NCI-H1105 (cell line): ENCODE measurements at regions not wholly inside any gene's neighbourhood (a gene's known extent, or its start where the extent isn't known, plus 50 kb on each side); places are given as distances from the start of the nearest gene placed in this dataset.
"Not testable (repeated sequence)": the region's sequence is repeated elsewhere in the genome, so short reads cannot be mapped to it uniquely, and the experiment has no call there.

Experiments
- DNase-seq: peaks from one replicate; lab custom pipeline; 2025; lab: John Stamatoyannopoulos, UW

DNA sequence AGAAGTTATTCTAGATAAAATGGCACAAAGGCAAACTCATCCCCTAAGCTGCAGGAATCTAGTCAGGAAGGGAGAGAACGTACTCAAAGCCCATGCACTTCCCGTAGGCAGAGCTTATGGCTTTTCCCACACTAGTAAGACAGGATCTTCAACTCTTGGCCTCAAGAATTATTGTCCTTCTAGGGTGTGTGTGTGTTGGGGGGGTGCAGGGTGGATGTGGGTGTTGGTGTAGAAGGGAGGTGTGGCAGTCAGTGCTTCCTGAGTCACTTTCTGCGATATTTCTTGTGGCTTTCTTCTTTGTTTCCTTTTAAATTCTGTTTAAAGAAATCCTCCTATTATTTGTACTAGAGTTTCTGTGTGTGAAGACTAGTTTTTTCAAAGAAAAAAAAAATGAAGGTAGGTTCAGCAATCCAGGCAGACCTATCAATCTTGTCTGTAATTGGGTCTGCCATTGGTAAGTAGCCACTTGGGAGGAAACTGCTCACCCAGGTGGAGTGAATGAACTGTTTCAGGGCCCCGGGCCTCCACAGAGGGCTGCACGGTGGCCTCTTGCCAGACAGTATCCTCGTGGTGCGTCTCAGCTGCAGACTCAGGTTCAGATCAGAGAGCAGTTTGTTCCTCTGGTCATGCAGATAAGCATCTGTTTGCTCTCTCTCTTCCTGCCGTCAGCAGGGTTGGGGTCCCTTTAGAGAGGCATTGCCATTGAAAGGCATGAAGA lies 131.9 kb downstream of the NPR3 start:
- DNase-seq, result no peak

- no peak for DNase-seq
These were observed 132.4 kb downstream of the NPR3 start for GRCh38 chr5:32843531-32843895.

GRCh38 chr5:32845171-32845570 lies 134.1 kb downstream of the NPR3 start:
- DNase-seq, result no peak

DNA sequence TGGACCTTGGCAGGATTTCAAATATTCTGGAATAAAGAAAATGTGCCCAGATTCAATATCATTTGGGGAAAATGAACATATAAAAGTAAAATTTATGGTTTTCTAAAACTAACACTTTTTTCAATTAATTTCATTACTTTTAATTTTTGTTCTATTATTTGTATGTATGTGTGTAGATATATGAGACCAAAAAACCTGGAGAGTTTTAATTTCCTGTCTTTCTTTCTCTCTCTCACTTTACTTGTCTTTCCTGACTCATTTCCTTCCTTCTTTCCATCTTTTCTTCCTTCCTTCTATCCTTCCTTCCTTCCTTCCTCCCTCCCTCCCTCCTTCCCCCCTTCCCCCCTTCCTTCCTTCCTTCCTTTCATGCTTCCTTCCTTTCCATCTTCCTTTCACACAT lies 137.0 kb downstream of the NPR3 start:
- no peak for DNase-seq

DNA sequence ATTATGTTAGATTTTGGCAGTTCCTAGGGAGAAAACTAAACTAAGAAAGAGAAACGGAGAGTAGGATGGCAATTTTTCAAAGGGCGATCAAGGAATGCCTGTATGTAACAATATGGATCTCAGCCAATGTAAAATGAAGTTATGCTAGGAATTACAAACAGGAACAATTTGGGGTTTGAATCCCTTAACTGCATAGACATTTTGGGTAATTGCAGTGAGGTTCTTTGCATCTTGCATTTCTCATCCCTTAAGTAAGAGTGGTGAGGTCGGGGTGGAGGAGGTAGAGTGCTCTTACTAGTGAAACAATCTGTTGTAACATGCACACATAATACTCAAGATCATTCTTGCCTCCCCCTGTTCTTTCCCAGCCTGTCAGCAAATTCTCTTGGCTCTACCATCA lies 137.6 kb downstream of the NPR3 start:
- no peak for DNase-seq

GRCh38 chr5:32850817-32851496 lies 139.8 kb downstream of the NPR3 start:
- DNase-seq, result no peak

DNA sequence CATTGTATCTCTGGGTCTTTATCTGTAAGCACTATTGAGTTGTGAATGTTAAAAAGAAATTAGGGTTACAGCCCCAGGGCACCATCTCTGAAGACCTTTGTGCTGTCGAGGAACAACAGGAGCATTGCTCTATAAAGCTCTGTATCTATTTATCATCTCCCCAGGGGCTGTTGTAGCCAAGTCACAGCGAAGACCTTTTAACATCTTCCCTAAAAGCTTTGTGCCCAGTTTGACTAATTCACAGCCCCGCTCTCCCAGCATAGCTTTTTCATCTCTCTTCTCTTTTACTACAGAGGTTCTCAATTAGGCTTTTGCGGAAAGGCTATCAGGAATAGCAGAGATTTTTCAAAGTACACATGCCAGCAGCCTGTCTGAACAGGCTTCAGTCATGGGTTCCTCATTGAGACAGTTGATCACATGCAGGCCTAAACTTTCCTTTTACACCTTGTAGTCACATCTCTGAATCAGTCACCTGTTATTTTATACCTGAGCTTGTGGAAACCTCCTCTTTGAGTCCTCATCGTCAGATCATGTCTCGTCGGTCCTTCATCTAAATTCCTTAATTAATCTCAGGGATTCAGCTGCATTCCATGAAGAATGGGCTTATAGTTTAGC lies 140.5 kb downstream of the NPR3 start:
- DNase-seq, result no peak

DNA sequence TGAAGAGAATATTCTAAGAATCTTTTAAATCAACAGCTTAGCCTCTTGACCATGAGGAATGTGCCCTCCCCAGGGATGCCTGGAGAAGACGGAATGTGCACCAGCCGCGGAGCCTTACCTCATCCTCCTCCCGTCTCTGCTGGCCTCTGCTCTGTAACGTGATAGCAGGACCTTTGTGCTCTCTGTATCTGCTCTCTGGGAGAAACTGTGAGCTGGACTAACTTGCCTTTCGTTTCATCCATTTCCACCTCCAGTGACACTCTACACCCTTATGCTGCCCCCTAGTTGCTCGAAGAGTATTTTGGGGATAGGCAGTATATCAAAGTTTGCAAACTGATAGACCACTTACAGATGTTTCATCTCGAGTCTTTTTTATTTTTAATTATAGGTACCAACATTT lies 141.4 kb downstream of the NPR3 start:
- DNase-seq, result no peak

DNA sequence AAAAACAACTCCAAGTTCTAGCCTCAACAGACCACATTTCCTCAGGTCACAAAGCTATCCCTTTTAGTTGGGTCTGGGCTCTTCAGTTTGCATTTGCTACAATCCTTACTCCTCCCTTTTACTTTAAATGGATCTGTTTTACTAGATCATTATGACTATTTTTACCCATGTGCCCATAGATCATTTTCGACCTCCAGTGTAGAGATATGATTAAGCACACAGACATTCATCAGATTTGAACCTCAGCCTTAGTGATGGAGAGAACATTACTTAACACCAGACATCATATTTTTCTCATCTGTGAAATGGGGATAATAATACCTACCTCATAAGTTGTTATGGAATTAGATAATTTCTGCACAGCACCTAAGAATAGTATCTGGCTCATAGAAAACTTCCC lies 141.9 kb downstream of the NPR3 start:
- no peak for DNase-seq

GRCh38 chr5:32854473-32854872 lies 143.4 kb downstream of the NPR3 start:
- DNase-seq, result no peak

GRCh38 chr5:32859211-32859641 lies 148.1 kb downstream of the NPR3 start:
- DNase-seq, result no peak

DNA sequence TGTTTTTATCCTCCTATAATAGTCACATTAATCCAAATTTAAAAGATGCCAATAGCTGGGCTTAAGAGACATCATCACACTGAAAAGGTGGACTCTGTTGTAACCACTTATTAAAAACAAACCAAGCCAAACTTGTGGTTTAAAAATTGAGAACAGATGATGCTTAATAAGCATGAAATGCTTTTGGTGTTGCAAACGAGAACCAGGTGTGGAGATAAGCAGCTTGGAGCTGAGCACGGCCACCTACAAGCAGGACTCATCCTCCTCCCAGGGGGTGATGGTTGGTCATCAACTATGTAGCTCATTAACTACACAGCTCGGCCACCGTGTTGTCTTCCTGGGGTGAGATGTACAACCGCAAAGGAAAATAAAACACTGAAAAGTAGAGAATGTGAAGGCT lies 154.4 kb downstream of the NPR3 start:
- no peak for DNase-seq

DNA sequence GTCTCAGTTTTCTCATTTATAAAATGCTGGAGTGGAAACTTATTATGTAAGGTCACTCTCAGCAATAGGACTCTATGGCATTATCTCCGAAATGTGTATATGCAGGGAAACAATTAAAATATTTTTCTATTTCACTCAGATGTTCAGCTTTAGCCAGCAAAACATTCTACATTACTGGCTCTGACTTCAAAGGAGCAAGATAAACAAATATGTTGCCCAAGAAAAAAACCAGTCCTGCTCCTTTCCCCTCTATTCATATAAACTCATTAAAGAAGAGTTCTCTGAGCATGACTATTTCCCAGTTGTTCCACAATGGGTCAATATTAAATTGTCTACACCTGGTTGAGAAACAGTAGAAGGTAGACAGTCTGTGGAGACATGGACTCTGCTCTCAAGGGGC lies 155.0 kb downstream of the NPR3 start:
- no peak for DNase-seq

DNA sequence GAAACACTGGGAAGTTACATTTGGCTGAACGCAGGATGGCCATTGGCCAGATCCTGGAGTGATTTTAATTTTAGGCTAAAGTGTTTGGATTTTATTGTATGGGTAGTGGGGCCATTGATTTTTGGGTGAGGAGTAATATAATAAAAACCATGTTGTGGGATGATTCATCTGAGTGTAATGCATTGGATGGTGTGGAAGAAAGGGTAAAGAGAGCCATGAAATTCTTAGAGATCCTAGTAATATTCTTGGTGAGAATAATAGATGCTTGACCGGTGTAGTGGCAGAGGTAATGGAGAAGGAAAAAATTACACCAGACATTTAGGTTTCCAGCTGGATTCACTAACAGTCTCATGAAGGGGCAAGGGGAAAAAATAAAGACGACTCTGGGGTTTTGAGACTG lies 158.1 kb downstream of the NPR3 start:
- DNase-seq, result no peak

DNA sequence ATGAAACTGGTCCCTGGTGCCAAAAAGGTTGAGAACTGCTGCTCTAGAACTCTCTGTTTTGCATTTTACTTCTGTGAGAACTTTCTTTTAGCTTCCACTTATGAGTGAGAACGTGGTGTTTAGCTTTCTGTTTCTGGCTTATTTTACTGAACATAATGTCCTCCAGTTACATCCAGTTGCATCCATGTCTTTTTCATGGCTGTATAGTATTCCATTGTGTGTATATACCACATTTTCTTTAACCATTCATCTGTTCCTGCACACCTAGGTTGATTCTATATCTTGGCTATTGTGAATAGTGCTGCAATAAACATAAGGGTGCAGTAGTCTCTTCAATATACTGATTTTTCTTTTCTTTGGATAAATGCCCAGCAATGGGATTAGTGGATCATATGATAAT lies 165.7 kb downstream of the NPR3 start:
- no peak for DNase-seq

- not testable (repeated sequence) for DNase-seq
These were observed 168.2 kb downstream of the NPR3 start for GRCh38 chr5:32879364-32879763.

DNA sequence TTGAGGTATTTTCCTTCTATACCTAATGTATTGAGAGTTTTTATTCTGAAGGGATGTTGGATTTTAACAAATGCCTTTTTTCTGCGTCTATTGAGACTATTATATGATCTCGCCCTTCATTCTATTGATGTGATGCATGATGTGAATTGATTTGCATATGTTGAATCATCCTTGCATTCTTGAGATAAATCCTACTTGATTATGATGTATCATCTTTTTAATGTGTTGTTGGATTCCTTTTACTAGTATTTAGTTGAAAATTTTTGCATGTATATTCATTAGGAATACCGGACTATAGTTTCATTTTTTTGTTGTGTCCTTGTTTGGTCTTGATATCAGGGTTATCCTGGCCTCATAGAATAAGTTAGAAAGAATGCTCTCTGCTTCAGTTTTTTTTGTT lies 169.7 kb downstream of the NPR3 start:
- no peak for DNase-seq

DNA sequence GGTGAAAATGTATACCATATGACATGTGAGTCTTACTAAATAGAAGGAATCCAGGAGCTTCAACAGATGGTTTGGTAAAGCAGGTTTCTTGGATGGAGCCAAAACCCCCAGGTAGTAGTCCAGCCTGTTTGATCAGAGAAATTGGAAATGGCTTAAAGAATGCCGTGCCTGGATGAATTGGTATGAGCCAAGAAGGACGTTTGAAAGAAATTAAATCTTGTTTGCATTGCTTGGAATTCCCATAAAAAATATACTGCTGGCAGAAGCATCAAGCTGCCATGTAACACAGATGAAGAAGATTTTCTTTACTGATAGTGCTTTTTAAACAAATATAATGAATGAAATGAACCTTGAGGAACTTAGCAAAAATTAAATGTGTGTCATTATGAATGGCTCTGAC lies 176.3 kb downstream of the NPR3 start:
- DNase-seq, result no peak

DNA sequence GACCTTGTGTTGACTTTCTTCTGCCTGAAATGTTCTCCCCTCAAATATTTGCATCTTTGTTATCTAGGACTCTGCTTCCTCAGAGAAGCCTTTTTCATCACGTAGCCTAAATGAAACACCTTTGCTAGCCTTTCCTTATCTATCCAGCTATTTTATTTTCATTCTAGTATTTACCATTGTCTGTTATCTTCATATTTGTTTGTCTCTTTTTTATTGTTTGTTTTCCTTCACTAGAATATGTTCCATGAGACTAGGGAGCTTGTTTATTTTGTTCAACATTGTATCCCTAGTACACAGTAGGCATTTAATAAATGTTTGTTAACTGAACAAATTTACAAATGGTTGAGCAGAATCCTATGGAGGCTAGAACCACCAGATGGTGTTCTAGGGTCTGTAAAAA lies 178.0 kb downstream of the NPR3 start:
- DNase-seq, result no peak

GRCh38 chr5:32903613-32904012 lies 192.5 kb downstream of the NPR3 start:
- DNase-seq, result no peak

DNA sequence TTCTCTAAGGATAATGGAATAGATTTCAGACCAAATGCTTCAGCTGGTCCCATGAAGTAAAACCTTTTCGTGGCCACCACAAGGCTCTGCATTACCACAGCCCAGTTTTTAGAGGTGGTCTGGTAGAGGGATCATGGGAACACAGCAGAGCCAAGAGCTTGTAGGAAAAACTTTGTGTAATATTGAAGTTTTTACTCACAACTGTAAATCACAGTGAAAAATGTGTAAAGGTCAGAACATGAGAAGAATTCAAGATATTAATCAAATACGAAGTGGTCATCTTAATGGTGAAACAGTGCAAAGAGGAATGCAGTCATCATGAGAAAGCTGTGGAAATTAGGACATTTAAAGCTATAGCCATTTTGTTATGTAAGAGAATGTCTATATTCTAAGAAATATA lies 197.5 kb downstream of the NPR3 start:
- no peak for DNase-seq

DNA sequence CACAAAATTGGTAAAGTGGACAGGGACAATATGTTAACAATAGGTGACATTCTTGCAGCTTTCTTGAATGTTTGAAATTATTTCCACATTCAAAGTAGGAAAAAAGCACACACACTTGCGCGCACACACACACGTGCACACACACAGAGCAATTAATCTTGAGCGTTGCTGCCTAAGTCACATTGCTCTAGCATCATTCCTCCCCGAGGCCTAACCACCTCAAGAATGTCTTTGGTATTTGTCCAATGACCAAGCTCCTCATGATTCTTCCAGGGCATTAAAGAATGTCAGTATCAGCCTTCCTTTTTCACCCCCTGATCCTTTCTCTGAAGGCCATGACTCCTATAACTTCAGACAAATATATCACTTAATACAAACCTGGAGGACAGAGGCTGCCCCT lies 198.1 kb downstream of the NPR3 start:
- no peak for DNase-seq

- no peak for DNase-seq
These were observed 205.5 kb downstream of the NPR3 start for GRCh38 chr5:32916648-32917047.

- DNase-seq, result no peak
These were observed 217.6 kb downstream of the NPR3 start for GRCh38 chr5:32928761-32929160.
